Neutrophil (primary cell): ENCODE measurements at regions not wholly inside any gene's neighbourhood (a gene's known extent, or its start where the extent isn't known, plus 50 kb on each side); places are given as distances from the start of the nearest gene placed in this dataset.
"Not testable (repeated sequence)": the region's sequence is repeated elsewhere in the genome, so short reads cannot be mapped to it uniquely, and the experiment has no call there.

Source experiments
- H3K27ac ChIP-seq: fragments of 200-600 bp; sonication (generic); 2 replicates; pipeline ENCODE4 v1.5.1; 2016; ENCODE audit warnings: mild to moderate bottlenecking, moderate library complexity
- H3K27me3 ChIP-seq: fragments of 200-600 bp; sonication (generic); 2 replicates; pipeline ENCODE4 v1.6.0; 2016; ENCODE audit warnings: mild to moderate bottlenecking
- H3K36me3 ChIP-seq: fragments of 200-600 bp; sonication (generic); 2 replicates; pipeline ENCODE4 v1.5.1; 2017
- H3K4me1 ChIP-seq, 2 experiments: fragments of 200-600 bp in 1 of 2; sonication (generic) in 1 of 2; 1 replicate in 1 of 2; 2 replicates in 1 of 2; pipeline versions ENCODE4 v1.5.1 to v1.6.1; 2013 to 2016; ENCODE audit warnings: low read depth in 1 of 2, low read length in 1 of 2, mild to moderate bottlenecking in 1 of 2, moderate library complexity in 1 of 2; ENCODE audit not compliant: control insufficient read depth in 1 of 2, insufficient read depth in 1 of 2
- H3K4me3 ChIP-seq, 2 experiments: fragments of 200-600 bp in 1 of 2; sonication (generic) in 1 of 2; 1 replicate in 1 of 2; 2 replicates in 1 of 2; pipeline ENCODE4 v1.5.1; 2013 to 2016; ENCODE audit warnings: low read depth in 1 of 2, low read length in 1 of 2, mild to moderate bottlenecking in 1 of 2, moderate library complexity in 1 of 2
- H3K9me3 ChIP-seq: fragments of 200-600 bp; sonication (generic); 2 replicates; pipeline ENCODE4 v1.5.1; 2016
- CTCF ChIP-seq: fragments of 200-600 bp; sonication (generic); IDR thresholded peaks from 2 replicates; pipeline ENCODE4 v1.5.1; 2016; ENCODE audit warnings: antibody characterized with exemption

DNA sequence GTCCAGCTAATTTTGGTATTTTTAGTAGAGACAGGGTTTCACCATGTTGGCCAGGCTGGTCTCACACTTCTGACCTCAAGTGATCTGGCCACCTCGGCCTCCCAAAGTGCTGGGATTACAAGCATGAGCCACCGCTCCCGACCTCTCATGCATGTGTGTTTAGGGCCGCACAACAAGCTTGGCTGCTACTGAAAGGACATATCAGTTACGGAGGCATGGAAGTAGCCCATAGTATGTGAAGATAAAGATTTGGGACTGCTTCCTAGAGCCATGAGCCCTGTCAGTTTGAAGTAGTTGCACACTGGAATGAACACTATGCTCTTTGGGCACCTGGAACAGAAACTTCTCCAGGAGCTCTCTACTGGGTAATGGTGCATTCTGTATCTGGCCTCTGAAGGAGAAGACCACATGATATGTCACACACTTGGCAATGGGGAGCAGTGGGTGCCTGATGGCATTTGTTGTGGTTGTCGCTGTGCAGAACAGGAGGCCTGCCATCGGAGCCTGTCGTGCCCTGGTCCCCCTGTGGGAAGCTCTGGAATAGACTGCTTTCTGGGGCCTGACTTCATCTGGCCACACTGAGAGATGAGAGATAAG, 144.7 kb upstream of the KIF26B start:
- Histone ChIP-seq H3K27me3 (no peaks in the 10 kb centered on the region), H3K9me3 (no peaks in the 10 kb centered on the region), H3K4me1 (no peaks in the 10 kb centered on the region), H3K27ac (no peak overlapping the region), H3K36me3 (no peaks in the 10 kb centered on the region), H3K4me3 (no peak overlapping the region)
- TF ChIP-seq CTCF: no peak

DNA sequence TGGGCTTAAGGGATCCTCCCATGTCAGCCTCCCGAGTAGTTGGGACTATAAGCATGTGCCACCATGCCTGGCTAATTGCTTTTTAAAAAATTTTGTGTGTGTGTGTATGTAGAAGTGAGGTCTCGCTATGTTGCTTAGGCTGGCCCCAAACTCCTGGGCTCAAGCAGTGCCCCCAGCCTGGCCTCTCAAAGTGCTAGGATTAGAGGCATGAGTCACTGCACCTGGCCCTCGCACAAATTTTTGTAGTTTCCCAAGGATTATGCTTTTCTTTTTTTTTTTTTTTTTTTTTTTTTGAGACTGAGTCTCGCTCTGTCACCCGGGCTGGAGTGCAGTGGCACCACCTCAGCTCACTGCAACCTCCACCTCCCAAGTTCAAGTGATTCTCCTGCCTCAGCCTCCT, 144.4 kb upstream of the HNRNPU start:
- Histone ChIP-seq H3K4me1 (no peaks in the 10 kb centered on the region), H3K27ac (no peak overlapping the region), H3K4me3 (no peak overlapping the region), H3K36me3 (no peaks in the 10 kb centered on the region), H3K9me3 (no peaks in the 10 kb centered on the region), H3K27me3 (no peaks in the 10 kb centered on the region)
- TF ChIP-seq CTCF: no peak

DNA sequence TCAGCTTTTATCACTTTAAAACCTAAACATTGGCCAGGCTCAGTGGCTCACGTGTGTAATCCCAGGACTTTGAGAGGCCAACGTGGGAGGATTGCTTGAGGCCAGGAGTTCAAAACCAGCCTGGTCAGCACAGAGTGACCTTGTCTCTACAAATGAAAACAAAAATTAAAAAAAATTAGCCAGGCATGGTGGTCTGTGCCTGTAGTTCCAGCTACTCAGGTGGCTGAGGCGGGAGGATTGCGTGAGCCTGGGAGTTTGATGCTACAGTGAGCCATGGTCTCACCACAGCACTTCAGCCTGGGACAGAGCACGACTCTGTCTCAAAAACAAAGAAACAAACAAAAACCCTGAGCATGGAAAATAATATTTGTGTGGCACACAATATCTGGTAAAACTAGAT, 143.5 kb upstream of the HNRNPU start:
- Histone ChIP-seq H3K4me3 (no peak overlapping the region), H3K36me3 (no peaks in the 10 kb centered on the region), H3K4me1 (no peaks in the 10 kb centered on the region), H3K27ac (no peak overlapping the region), H3K9me3 (no peaks in the 10 kb centered on the region), H3K27me3 (no peaks in the 10 kb centered on the region)
- TF ChIP-seq CTCF: no peak

GRCh38 chr1:245003246-245003645, 138.9 kb upstream of the HNRNPU start:
- Histone ChIP-seq H3K4me3 (no peak overlapping the region), H3K4me1 (no peaks in the 10 kb centered on the region), H3K27me3 (no peaks in the 10 kb centered on the region), H3K9me3 (no peaks in the 10 kb centered on the region), H3K27ac (no peak overlapping the region), H3K36me3 (no peaks in the 10 kb centered on the region)
- no peak for TF ChIP-seq CTCF

GRCh38 chr1:245001252-245001651, 136.9 kb upstream of the HNRNPU start:
- H3K4me3 ChIP-seq: no peak overlapping the region
- H3K4me1 ChIP-seq: no peaks in the 10 kb centered on the region
- no peaks in the 10 kb centered on the region for H3K9me3 ChIP-seq
- H3K27me3 ChIP-seq: no peaks in the 10 kb centered on the region
- H3K36me3 ChIP-seq: no peaks in the 10 kb centered on the region
- no peak overlapping the region for H3K27ac ChIP-seq
- TF ChIP-seq CTCF: no peak

DNA sequence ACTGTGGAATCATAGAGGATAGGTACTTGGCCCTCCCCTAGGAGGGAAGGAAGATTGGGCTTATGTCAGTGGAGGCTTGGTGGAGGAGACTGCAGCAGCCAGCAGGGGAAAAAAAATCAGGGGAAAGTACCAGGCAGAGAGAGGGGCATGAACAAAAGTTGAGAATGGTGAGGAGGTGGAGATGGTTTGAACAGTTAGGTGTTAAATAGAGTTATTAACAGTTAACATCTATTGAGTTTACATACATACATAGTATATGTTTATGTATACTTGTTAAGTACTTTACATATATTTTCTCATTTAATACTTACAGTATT, 136.5 kb upstream of the HNRNPU start:
- no peaks in the 10 kb centered on the region for H3K36me3 ChIP-seq
- H3K27ac ChIP-seq: no peak overlapping the region
- TF ChIP-seq CTCF: no peak

GRCh38 chr1:244999644-245000043, 135.3 kb upstream of the HNRNPU start:
- H3K27me3 ChIP-seq, H3K36me3 ChIP-seq, H3K4me1 ChIP-seq, H3K9me3 ChIP-seq, H3K4me3 ChIP-seq, H3K27ac ChIP-seq: not testable (repeated sequence)

More for the DNA sequence above, 136.5 kb upstream of the HNRNPU start:
- Histone ChIP-seq H3K9me3 (no peaks in the 10 kb centered on the region), H3K4me1 (no peaks in the 10 kb centered on the region), H3K4me3 (no peak overlapping the region), H3K27me3 (no peaks in the 10 kb centered on the region)
